Activated CD8-positive, alpha-beta memory T cell treated with anti-CD3 and anti-CD28 coated beads for 4 hours (primary cell): ENCODE measurements at regions not wholly inside any gene's neighbourhood (a gene's known extent, or its start where the extent isn't known, plus 50 kb on each side); places are given as distances from the start of the nearest gene placed in this dataset.
"Not testable (repeated sequence)": the region's sequence is repeated elsewhere in the genome, so short reads cannot be mapped to it uniquely, and the experiment has no call there.

Experiments used
- DNase-seq, 2 donors: peaks; one replicate each; pipeline ENCODE4 v3.0.0-alpha.2; 2020; ENCODE audit warnings: low read depth in 2 of 2

DNA sequence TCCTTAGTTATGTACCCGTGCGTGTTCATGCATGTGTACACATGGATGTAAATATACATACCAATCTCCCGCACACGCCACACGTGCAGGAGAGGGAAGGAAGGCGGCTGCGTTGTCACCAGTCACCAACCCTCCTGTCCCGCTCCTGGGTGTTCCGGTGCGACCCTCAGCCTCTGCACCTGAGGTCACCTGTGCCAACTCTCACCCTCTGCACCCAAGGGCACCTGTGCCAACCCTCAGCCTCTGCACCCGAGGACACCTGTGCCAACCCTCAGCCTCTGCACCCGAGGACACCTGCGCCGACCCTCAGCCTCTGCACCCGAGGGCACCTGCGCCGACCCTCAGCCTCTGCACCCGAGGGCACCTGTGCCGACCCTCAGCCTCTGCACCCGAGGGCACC is 192.8 kb upstream of the SALL3 start:
- DNase-seq = no peak

DNA sequence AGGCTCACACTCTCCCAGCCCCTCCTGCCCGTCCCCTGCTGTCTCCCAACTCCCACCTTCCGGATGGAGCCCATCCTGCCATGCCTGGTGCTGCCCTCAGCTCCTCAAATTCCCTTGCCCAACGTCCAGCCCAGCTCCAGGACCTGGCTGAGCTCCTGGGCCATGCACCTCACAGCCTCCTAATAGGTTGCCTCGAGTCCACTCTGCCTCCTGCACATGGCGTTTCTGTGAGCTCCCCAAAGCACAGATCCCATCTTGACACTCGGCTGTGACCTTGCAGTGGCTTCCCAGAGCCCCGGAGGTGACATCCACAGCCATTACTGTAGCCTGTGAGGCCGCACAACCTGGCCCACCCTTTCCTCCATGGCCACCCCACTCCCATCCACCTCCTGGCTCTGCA is 191.9 kb upstream of the SALL3 start:
- DNase-seq = no peak

DNA sequence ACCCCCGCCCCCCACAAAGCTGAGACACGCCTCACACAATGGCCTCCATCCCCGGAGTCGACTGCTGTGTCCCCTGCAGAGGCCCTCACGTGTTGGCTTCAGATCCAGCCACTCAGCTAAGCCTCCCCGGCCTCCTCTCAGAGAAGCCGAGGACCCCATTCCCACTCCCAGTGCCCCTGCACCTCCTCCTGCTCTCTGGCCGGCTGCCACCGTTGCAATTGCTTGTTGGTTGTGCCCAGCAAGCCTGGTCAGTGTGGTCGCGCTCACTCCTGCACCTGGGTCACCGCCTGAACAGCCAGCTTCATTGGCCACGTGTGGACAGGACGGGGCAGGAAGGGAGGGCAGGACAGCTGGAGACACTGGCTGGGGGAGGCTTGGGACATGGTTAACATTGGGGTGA is 191.5 kb upstream of the SALL3 start:
- no peak for DNase-seq

DNA sequence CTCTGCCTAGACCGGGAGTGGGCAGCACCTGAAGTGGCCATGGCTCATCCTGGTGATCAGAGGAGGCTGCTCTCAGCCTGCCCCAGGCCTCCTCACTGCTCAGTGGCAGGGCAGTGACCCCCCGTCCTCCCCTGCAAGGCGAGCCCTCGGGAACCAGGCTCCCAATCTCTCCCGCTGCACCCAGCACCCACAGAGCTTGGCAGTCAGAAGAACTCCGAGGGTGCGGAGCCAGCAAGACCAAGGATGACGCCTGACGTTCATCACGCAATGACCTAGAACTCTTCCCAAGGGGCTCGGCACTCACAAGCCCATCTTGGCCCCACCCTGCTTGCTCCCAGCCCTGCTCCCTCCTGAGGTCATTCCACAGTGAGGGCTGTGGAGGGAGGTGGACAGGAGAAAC is 189.8 kb upstream of the SALL3 start:
- DNase-seq = no peak

DNA sequence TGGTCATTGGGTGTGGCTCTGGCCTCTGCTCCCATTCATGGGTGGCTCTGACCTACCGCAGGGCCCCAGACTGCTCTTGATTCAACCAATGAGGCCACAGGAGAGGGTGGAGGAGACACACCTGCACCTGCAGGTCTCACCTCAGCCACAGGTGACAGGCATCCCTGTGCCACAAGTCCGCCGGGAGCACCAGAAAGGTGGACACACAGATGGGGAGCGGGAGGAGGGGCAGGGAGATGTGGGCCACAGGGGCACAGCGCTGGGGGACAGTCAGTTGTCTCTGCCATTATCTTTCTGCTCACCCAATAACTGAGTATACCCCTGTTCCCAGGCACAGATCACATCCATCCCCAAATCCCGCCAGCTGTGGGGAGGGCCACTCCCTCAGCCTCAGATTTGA is 189.1 kb upstream of the SALL3 start:
- DNase-seq = no peak

DNA sequence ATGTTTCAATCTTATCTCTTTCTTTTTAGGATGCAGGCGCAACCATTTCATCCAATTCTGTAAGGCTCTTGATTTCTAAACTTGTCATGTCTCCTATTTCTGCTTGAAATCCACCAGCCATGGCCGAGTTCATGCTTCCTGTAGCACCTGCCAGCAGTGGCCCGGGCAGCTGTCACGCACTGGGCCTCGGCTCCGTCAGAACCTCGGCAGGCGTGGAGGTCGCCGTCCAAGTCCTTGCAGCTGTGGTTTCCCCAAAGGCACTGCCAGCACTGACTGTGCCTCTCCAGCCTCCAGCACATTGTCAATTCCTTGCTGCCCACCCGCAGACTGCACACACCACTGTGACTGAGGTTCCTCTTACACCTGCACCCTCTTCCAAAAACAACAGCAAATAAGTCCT is 188.7 kb upstream of the SALL3 start:
- no peak for DNase-seq

DNA sequence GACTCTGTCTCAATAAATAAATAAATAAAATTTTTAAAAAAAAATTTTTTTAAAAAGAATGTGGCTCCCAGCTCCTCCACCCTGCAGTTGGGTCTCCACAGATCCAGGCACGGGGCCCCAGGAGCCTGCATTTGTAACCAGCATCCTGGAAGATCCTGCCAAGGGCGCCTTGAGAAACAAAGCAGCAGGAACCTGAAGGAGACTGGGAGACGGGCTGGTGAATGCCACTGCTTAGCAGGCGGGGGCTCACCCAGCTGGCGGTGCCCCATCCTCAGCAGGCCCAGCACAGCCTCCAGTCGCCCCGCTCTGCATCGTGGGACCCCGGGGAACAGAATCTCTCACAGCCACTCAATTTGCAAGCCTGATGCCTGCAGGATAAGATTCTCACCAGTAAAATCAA is 187.5 kb upstream of the SALL3 start:
- no peak for DNase-seq

DNA sequence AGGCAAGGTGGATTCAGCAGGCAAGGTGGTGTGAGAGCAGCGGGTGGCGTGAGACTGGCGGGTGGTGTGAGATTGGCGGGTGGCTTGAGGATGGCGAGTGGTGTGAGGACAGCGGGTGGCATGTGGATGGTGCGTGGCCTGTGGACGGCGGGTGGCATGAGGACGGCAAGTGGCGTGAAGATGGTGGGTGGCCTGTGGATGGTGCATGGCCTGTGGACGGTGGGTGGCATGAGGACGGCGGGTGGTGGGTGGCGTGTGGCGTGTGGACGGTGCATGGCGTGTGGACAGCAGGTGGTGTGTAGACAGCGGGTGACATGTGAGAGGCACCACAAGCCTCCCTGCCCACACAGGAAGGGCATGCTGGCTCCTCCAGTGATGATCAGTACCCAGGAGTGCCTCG is 186.9 kb upstream of the SALL3 start:
- DNase-seq = no peak

DNA sequence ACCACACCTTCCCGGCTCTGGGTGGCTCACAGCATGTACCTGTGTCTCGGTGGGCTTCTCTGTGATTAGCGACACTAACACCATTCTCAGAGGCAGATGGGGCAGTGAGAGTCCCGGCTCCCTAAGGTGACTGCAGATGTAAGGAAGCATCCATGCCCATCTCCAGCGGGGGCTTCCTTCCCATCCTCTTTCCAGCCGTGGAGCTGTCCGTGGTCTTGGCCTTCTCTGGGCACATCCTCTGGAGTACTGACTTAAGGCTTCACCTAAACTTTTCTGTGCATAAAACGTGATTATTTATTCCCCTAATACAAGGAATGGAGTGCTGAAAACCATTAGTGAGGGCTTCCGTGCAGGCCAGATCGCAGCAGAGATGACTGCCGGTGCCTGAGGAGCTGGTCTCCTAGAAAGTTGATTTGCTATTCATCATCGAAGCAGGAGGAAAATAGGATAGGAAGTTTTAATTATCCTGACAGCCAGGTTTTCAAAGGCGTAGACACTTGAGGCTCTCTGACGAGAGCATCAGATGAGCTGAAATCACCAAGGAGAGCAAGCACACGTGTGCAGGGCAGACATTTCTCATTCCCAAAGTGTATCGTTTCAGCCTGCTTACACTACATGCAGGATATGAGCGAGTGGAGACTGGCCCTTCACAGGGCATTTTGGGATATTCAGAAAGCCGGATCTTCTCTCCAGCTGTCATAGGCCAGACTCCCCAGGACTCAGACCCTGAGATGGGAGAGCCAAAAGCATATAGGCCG is 186.1 kb upstream of the SALL3 start:
- no peak for DNase-seq

DNA sequence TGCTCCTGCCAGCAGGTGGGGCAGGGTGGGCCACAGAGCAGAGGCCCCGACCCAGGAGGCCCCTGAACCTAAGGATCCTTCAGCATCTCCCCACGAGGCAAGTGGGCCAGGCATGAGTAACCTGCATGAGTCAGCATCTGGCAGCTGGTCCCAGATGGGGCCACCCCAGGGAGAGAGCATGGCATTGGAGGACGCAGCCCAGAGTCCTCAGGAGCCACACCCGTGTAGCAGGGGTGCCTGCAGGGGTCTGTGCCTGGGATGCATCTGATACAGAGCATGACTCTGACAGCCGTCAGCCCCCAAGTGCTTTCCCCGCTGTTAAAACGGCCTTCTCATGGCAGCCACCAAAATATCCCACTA is 185.6 kb upstream of the SALL3 start:
- DNase-seq = no peak

DNA sequence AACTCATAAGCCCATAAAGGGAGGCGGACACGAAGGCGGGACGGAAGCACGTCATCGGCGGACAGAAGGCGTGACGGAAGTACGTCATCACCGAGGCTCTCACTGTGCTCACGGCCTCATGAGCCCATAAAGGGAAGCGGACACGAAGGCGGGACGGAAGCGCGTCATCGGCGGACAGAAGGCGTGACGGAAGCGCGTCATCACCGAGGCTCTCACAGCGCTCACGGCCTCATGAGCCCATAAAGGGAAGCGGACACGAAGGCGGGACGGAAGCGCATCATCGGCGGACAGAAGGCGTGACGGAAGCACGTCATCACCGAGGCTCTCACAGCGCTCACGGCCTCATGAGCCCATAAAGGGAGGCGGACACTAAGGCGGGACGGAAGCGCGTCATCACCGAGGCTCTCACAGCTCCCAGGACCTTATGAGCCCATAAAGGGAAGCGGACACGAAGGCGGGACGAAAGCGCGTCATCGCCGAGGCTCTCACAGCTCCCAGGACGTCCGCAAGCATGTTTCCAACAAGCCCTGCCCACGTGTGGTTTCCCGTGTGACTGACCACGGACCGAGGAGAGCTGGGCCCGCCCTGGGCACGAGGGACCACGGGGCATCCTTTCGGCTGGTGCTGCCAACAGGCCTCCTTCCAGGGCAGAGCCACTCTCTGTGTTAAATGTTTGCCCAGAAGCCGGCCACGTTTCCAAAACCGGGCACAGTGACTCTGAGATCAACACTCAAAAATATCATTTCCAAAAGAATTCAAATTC is 182.7 kb upstream of the SALL3 start:
- no peak for DNase-seq

DNA sequence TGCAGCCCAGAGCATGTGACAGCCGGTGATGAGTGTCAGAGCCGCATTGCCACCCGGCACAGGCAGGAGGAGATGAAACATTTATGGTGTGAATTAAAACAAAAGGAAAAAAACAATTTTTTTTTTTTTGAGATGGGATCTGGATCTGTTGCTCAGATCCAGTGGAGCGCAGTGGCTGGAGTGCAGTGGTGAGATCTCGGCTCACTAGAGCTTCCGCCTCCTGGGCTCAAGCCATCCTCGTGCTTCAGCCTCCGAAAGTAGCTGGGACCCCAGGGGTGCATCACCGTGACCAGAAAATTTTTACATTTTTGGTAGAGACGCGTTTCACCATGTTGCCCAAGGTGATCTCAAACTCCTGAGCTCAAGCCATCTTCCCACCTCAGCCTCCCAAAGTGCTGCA is 182.1 kb upstream of the SALL3 start:
- no peak for DNase-seq

DNA sequence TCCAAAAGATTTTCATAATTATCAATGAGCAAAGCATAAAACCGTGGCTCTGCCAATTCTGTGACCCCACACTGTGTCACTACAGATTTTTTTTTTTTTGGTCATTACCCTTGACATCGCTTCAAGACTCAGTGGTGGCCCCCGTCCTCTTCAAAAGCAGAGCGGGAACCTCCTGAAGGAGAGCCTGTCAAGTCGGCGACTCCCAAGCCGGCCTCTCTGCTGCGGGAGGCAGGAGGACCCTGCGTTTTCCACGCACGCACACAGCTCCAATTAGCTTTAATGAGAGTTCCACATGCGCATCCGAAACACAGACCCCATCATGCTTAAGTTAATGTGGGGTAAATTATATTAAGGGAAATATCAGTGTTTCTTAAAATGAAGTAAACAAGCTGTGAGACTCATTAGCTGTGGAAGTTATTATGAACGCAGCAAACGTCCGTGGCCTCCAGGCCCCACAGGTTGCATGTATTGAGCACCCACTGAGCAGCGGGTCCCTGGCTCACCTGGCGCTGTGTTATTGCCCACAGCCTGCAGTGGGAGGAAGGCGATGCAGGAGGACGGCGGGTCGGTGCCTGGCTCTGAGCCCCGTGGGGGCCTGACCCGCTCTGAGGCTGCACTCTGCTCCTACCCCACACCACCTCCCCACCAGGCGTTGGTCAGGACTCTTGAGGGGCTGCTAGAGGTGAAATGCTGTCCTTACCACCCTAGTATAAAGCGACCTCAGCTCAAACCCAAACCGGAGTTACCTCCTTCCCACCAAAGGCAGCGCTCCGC is 181.0 kb upstream of the SALL3 start:
- DNase-seq = no peak

DNA sequence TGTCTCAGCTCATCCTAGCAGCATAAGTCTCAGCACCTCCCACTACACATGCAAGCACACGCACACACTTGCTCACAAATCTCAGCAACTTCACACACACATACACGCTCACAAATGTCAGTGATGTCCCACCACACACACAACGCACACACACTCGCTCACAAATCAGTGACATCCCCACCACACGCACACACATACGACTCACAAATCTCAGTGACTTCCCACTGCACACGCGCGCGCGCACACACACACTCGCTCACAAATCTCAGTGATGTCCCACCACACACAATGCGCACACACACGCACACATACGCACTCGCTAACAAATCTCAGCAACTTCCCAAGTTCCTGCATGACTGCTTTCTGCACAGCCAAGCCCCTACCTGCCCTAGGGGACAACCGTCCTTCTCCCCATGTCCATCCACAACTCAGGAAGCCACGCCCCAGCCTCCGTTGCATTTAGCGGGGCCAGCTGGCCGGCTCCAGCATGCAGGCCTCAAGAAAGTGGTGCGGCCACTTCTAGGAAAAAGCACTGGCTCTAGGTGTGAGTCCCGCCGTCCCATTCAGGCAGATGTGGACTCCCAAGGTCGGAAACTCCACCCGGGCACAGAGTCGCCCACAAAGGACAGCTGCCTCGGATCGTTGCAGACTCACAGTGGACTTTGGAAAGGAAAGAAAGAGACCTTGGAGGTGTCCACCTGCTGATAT is 180.1 kb upstream of the SALL3 start:
- DNase-seq = no peak

DNA sequence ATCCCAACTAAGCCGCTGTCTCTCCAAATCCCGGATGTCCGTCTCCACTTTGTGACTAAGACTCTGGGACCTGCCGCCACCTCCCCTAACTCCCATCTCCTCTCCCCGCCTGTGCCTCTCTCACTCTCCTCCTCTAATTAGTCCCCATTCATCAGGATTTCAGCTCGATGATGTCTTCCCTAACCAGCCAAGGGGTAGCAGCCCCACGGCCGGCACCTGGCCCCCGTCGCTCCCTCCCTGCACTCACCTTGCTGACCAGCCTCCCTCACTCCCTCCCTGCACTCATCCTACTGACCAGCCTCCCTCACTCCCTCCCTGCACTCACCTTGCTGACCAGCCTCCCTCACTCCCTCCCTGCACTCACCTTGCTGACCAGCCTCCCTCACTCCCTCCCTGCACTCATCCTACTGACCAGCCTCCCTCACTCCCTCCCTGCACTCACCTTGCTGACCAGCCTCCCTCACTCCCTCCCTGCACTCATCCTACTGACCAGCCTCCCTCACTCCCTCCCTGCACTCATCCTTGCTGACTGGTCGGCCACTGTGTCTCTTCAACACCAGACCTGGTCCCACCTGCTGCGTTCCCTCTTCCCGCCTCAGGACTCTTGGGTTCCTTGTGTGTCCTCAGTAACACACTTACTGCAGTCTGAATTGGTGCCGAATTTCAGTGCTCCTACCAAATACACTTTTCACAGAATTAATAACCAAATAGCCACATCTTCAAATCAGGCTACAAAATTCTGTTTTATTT is 179.3 kb upstream of the SALL3 start:
- DNase-seq = not testable (repeated sequence)

DNA sequence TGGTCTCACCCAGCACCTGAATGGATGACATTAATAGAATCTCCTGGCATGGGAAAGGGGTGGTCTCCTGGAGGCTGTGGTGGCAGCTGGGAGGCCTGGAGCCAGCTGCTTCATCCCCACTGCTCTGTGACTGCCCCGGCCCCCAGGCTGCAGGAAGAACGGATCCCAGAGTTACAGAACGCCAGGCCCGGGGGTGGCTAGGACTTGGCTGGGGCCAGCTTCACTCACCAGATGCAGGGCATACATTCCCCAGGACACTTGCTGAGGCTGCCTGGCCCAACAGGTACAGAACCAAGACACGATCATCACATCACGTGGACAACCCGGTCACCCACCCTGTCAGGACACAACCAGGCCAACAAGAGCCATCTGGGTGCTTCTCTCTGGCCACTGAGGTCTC is 178.6 kb upstream of the SALL3 start:
- no peak for DNase-seq

DNA sequence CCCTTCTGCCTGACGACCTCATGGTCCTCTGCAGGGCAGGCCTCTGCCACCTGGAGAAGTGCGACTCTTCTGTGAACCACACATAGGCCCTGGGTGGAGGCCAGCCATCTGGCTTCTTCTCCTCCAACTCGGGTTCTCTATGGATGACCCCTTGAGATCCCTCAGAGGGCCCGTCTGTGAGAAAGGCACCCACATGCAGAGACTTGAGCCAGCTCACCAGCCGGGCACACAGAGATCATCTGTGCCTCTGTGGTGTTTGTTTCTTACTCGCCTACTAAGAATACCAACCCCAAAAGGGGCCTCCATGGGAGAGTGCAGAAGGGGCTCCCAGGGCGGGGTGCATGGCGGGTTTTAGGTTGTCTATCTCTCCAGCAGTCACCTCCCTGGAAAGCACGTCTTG is 176.5 kb upstream of the SALL3 start:
- no peak for DNase-seq

DNA sequence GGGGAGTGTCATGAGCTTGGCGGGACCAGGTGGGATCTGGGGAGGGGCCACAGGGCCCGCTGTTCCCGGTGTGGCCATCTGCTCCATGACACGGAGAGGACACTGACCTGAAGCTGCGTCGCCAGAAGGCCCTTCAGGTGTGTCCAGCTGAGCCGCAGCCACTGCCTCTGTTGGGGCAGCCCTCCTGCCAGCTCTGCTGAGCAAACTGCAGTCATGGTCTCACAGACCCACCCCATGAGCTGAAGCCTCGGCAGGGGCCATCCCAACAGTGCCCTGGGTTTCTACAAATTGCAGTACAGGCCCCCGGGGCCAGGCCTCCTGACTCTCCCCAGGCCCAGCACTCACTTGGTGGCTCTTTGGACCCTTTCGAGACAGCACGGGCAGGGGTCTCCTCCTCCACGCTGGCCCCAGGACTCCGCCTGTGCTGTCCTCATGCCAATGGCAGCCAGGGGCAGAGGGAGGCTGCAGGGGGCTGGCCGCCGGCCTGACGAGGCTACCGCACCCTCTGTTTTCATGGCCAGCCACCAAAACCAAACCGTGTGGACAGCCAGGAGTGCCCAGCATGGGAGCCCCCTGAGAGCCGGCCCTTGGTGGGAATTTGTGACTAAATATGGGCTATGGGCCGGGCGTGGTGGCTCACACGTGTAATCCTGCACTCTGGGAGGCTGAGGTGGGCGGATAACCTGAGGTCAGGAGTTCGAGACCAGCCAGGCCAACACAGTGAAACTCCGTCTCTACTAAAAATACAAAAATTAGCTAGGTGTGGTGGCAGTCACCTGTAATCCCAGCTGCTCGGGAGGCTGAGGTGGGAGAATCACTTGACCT is 175.2 kb upstream of the SALL3 start:
- no peak for DNase-seq

DNA sequence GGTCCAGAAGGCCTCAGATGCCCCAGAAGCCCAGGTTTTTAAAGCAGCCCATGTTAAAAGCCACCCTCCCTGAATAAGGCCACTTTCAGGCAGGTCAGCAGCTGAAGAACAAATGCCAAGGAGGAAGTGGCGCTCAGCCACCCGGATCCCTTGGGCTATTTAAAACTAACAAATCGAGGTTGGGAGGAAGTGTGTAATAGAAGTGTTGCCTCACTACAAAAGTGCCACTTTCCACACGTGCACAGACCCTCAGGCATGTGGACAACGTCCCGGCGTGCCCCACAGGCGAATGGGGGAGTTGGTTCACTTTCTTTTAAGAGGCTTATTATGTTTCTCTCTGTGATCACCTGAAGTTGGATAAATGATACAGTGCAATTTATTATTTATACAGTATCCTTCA is 173.8 kb upstream of the SALL3 start:
- DNase-seq = no peak

DNA sequence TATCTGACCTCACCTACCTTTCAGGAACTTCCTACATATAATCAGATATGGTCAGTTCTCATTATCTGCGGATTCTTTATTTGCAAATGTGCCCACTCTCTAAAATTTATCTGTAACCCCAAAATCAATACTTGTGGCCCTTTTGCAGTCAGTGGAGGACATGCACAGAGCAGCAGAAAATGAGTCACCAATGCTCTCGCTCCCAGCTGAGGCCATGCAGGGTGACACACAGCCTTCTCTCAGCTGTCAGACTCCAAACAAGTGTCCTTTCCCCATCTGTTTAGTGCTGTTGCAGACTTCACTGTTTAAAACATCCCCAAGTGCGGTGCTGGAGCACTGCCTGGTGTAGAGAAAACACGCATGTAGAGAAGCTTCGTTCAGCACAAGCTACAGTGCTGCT is 171.9 kb upstream of the SALL3 start:
- DNase-seq = no peak

DNA sequence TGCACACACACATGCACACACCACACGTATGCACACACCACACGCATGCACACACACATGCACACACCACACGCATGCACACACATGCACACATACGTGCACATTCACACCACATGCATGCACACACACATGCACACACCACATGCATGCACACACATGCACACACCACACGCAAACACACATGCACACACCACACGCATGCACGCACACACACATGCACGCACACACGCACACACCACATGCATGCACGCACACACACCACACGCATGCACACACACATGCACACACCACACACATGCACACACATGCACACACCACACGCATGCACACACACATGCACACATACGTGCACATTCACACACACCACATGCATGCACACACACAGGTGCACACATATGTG is 169.8 kb upstream of the SALL3 start:
- DNase-seq = no peak
